HepG2 (cell line): ENCODE measurements at regions not wholly inside any gene's neighbourhood (a gene's known extent, or its start where the extent isn't known, plus 50 kb on each side); places are given as distances from the start of the nearest gene placed in this dataset.

Source experiments
- ATAC-seq: fragments of 200-7000 bp; cut with Tn5 transposase; 3 replicates; pipeline ENCODE4 v1.9.1; 2020; ENCODE audit warnings: mild to moderate bottlenecking, moderate library complexity
- BruUV-seq: library from RNA; stranded (reverse); fragments of 400-500 nt; replicated peaks from 2 replicates; lab custom pipeline; 2021; lab: Mats Ljungman, UMichigan
- CTCF ChIA-PET: fragments of 300-600 bp; formaldehyde crosslinking; extraction: SDS; loops from one replicate; lab custom pipeline; 2021; ENCODE audit warnings: low total read pairs, inconsistent platforms, low intra/inter-chr PET ratio; lab: Yijun Ruan, JAX
- POLR2A ChIA-PET: fragments of 350-600 bp; sonication (Branson Sonifier 250); formaldehyde crosslinking; loops from one replicate; lab custom pipeline; 2020; ENCODE audit warnings: antibody characterized with exemption, inconsistent platforms; lab: Yijun Ruan, JAX
- DNase-seq: peaks from one replicate; pipeline ENCODE4 v3.0.0-alpha.2; 2015; ENCODE audit warnings: low spot score
- FAIRE-seq: peaks from 3 replicates; lab custom pipeline; 2011; peaks lifted over from hg19 to GRCh38; lab: Jason Lieb, UNC
- H2AFZ ChIP-seq: one replicate; pipeline ENCODE4 v1.6.1; 2011; ENCODE audit warnings: low read length, inconsistent platforms
- H3K27ac ChIP-seq: fragments of 300-600 bp; 3 replicates; pipeline ENCODE4 v1.8.0; 2011; ENCODE audit warnings: mixed run types, mild to moderate bottlenecking, mixed read lengths, low read length, inconsistent platforms; ENCODE audit not compliant: insufficient read depth; ENCODE audit errors: extremely low read length
- H3K27me3 ChIP-seq, 2 experiments: fragments of 200-600 bp in 1 of 2; 2 replicates in 1 of 2; 3 replicates in 1 of 2; pipeline versions ENCODE4 v1.6.0 to v1.8.0; 2011; ENCODE audit warnings: low read length in 2 of 2, mild to moderate bottlenecking in 2 of 2, moderate library complexity in 2 of 2, inconsistent platforms in 1 of 2; ENCODE audit not compliant: insufficient read depth in 2 of 2, control insufficient read depth in 1 of 2
- H3K36me3 ChIP-seq, 2 experiments: fragments of 200-600 bp in 1 of 2; replicated peaks in 1 of 2; 2 replicates in 1 of 2; 3 replicates in 1 of 2; pipeline versions ENCODE4 v1.5.1 to v1.8.0; 2011; ENCODE audit warnings: low read length in 2 of 2, inconsistent platforms in 1 of 2; ENCODE audit not compliant: insufficient read depth in 2 of 2, control insufficient read depth in 1 of 2
- H3K4me1 ChIP-seq: 2 replicates; pipeline ENCODE4 v1.5.1; 2012; ENCODE audit warnings: low read length, inconsistent platforms; ENCODE audit not compliant: insufficient read depth
- H3K4me2 ChIP-seq: 2 replicates; pipeline ENCODE4 v1.6.0; 2011; ENCODE audit warnings: low read depth, low read length, inconsistent platforms
- H3K4me3 ChIP-seq, 3 experiments: fragments of 200-600 bp in 1 of 3; sonication (generic), shearing (Covaris generic) in 1 of 3; replicated peaks in 1 of 3; 2 replicates each; pipeline ENCODE4 v1.5.1; 2011 to 2016; ENCODE audit warnings: low read length in 3 of 3, inconsistent platforms in 2 of 3, low read depth in 2 of 3, mild to moderate bottlenecking in 2 of 3, control low read depth in 1 of 3, mixed read lengths in 1 of 3; ENCODE audit not compliant: insufficient read depth in 1 of 3
- H3K79me2 ChIP-seq: one replicate; pipeline ENCODE4 v1.6.1; 2011; ENCODE audit warnings: low read length, inconsistent platforms; ENCODE audit not compliant: insufficient read depth
- H3K9ac ChIP-seq: 2 replicates; pipeline ENCODE4 v1.6.0; 2011; ENCODE audit warnings: mild to moderate bottlenecking, low read depth, low read length, inconsistent platforms; ENCODE audit not compliant: insufficient read depth
- H3K9me3 ChIP-seq: 2 replicates; pipeline ENCODE4 v1.5.1; 2012; ENCODE audit warnings: mild to moderate bottlenecking, low read length
- H4K20me1 ChIP-seq: 2 replicates; pipeline ENCODE4 v1.6.0; 2011; ENCODE audit warnings: inconsistent platforms, mild to moderate bottlenecking, low read length, moderate library complexity; ENCODE audit not compliant: insufficient read depth
- ARID4A ChIP-seq: sonication (generic); formaldehyde crosslinking; IDR thresholded peaks from 2 replicates; pipeline ENCODE4 v1.5.0; 2020; ENCODE audit warnings: mild to moderate bottlenecking, missing genetic modification reagents, borderline replicate concordance
- ATF6 ChIP-seq: sonication (generic); formaldehyde crosslinking; conservative IDR thresholded peaks from 2 replicates; pipeline ENCODE4 v1.4.0; 2020; ENCODE audit warnings: missing genetic modification reagents
- CBX1 ChIP-seq: IDR thresholded peaks from one replicate; pipeline ENCODE4 v1.6.1; 2016; ENCODE audit warnings: antibody characterized with exemption, low read depth
- CEBPB ChIP-seq: IDR thresholded peaks from 2 replicates; pipeline ENCODE4 v1.6.1; 2011; ENCODE audit warnings: low read depth, low read length, improper control_type of control experiment, borderline replicate concordance
- DR1 ChIP-seq: sonication (generic); formaldehyde crosslinking; IDR thresholded peaks from 2 replicates; pipeline ENCODE4 v1.8.0; 2021; ENCODE audit warnings: mild to moderate bottlenecking, missing genetic modification reagents, inconsistent platforms
- FOXO1 ChIP-seq: sonication (generic); formaldehyde crosslinking; IDR thresholded peaks from 2 replicates; pipeline ENCODE4 v1.4.0; 2020; ENCODE audit warnings: missing genetic modification reagents
- GFI1 ChIP-seq: sonication (generic); formaldehyde crosslinking; IDR thresholded peaks from 2 replicates; pipeline ENCODE4 v1.5.0; 2020; ENCODE audit warnings: missing genetic modification reagents, mild to moderate bottlenecking, borderline replicate concordance
- IRX3 ChIP-seq: sonication (generic); formaldehyde crosslinking; IDR thresholded peaks from 2 replicates; pipeline ENCODE4 v1.8.1; 2023; ENCODE audit warnings: mild to moderate bottlenecking, low read depth, missing genetic modification reagents, borderline replicate concordance
- MIER2 ChIP-seq: IDR thresholded peaks from 2 replicates; pipeline ENCODE4 v1.6.1; 2016; ENCODE audit warnings: missing biosample characterization, missing genetic modification reagents
- ONECUT2 ChIP-seq: sonication (generic); formaldehyde crosslinking; IDR thresholded peaks from 2 replicates; pipeline ENCODE4 v1.4.0; 2020; ENCODE audit warnings: missing genetic modification reagents
- PATZ1 ChIP-seq: sonication (generic); formaldehyde crosslinking; IDR thresholded peaks from 2 replicates; pipeline ENCODE4 v1.4.0; 2020; ENCODE audit warnings: missing genetic modification reagents
- ZNF3 ChIP-seq: IDR thresholded peaks from 2 replicates; pipeline ENCODE4 v1.7.0; 2017; ENCODE audit warnings: inconsistent platforms
- ZNF335 ChIP-seq: sonication (generic); formaldehyde crosslinking; IDR thresholded peaks from 2 replicates; pipeline ENCODE4 v1.4.0; 2020; ENCODE audit warnings: missing genetic modification reagents
- ZSCAN25 ChIP-seq: sonication (generic); formaldehyde crosslinking; IDR thresholded peaks from 2 replicates; pipeline ENCODE4 v1.8.0; 2022; ENCODE audit warnings: mild to moderate bottlenecking, missing genetic modification reagents
- WGBS: methylation state at CpG from one replicate; pipeline ENCODE4 v1.1.6; 2017; ENCODE audit warnings: low lambda C conversion rate; 5-methylcytosine and 5-hydroxymethylcytosine counted together
- in situ Hi-C: cut with HindIII; loops from 2 replicates; pipeline ENCODE4 v1.10.0; 2017; ENCODE audit warnings: low pct_unique_long_range_greater_than_20kb; ENCODE audit not compliant: extremely low pct_ligation_motif_present
- intact Hi-C: fragments of 100-400 bp; cut with micrococcal nuclease; formaldehyde crosslinking; loops from one replicate; pipeline ENCODE4 v1.10.0; 2022; ENCODE audit not compliant: unreplicated experiment
- TF ChIP-seq, protein P1 (sequence below): sonication (generic); formaldehyde crosslinking; IDR thresholded peaks from 2 replicates; pipeline ENCODE4 v1.4.0; 2020; ENCODE audit warnings: missing genetic modification reagents

DNA sequence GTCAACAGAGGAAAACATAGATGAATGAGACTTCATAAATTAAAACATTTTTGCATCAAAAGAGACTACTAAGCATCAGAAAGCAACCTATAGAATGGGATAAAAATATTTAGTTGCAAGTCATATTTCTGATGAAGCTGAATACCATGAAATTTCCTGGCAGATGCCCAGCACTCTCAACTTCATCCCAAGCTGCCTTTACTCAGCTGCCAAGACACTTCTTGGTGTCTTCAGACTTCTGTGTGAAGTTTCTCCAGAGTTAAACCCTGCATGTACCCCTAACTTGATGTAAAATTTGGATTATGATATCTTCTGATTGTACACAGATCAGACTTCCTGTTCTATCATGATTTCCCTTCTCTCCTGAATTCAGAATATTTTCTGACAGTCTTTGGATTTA, 73.2 kb downstream of the AKR1C4 start (continued):
- TF ChIP-seq ARID4A (CRISPR knock-in tag), result no peak

DNA sequence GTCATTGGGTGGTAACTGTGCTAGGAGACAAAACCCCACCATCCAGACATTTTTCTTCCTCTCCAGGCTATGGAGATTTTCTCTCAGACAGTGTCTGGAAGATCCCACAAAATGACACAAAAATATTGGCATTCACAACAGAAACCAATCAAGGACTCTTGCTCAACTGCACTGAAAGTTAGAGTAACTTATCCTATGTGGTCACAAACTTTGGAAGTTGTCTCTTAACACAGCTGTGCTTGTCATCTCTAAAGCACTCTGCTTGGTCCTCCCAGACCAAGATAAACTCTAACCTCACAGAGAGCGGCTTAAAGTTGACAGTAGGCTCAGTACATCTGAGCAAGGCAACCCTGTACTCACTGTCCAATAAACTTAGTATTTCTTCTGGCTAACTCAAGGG, 74.9 kb downstream of the AKR1C4 start:
- Histone ChIP-seq H3K27ac (no peak overlapping the region), H3K4me2 (no peak overlapping the region), H2AFZ (no peak overlapping the region), H4K20me1 (no peaks in the 10 kb centered on the region), H3K27me3 (no peaks in the 10 kb centered on the region), H3K9ac (no peak overlapping the region), H3K79me2 (no peaks in the 10 kb centered on the region), H3K36me3 (no peaks in the 10 kb centered on the region), H3K4me1 (peaks cover 11% of the 10 kb centered on the region), H3K9me3 (peaks cover 5% of the 10 kb centered on the region; the same call in 1 of the 2 replicates), H3K4me3 (no peak overlapping the region)
- no TSS peak for BruUV-seq
- WGBS, result 90% methylated on average over 1 of the region's 1 CpG
- ChIA-PET CTCF (no interaction called here), POLR2A (no interaction called here)
- FAIRE-seq, result peak; percentile 36
- ATAC-seq, result no peak
- intact Hi-C loops, result no loop called here
- no peak for DNase-seq
- in situ Hi-C loops, result no loop called here
- TF ChIP-seq GFI1 (CRISPR knock-in tag) (no peak), MIER2 (no peak), ZSCAN25 (CRISPR knock-in tag) (no peak), FOXO1 (CRISPR knock-in tag) (no peak), ZNF335 (CRISPR knock-in tag) (no peak), ZNF3 (CRISPR knock-in tag) (no peak), ATF6 (CRISPR knock-in tag) (no peak), CBX1 (no peak), ONECUT2 (CRISPR knock-in tag) (no peak), IRX3 (CRISPR knock-in tag) (no peak), PATZ1 (CRISPR knock-in tag) (no peak), CEBPB (no peak), DR1 (no peak)
- TF ChIP-seq, protein P1, sequence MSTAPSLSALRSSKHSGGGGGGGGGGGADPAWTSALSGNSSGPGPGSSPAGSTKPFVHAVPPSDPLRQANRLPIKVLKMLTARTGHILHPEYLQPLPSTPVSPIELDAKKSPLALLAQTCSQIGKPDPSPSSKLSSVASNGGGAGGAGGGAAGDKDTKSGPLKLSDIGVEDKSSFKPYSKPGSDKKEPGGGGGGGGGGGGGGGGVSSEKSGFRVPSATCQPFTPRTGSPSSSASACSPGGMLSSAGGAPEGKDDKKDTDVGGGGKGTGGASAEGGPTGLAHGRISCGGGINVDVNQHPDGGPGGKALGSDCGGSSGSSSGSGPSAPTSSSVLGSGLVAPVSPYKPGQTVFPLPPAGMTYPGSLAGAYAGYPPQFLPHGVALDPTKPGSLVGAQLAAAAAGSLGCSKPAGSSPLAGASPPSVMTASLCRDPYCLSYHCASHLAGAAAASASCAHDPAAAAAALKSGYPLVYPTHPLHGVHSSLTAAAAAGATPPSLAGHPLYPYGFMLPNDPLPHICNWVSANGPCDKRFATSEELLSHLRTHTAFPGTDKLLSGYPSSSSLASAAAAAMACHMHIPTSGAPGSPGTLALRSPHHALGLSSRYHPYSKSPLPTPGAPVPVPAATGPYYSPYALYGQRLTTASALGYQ (CRISPR knock-in tag), result no peak
